ENCODE measurements at regions not wholly inside any gene's neighbourhood (a gene's known extent, or its start where the extent isn't known, plus 50 kb on each side); places are given as distances from the start of the nearest gene placed in this dataset.

DNA sequence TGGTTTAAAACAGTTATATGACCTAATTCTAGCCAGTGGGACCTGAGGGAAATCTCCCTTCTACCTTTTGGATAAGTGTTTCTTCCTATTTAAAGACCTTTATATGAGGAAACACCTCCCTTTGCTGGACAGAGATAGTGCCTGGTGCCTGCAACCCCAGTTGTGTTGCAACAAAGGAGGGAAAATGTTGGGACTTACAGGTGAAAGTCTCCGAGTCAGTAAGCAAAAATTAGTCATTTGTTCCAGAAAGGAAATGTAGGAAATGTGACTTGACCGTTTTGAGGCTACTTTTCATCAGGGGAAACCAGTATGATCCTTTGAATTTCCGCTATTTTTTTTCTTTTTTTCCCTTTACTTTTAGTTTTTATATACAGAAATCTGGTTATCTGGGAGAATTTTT lies 165.5 kb downstream of the DKK1 start:
- TF ChIP-seq, protein P1, sequence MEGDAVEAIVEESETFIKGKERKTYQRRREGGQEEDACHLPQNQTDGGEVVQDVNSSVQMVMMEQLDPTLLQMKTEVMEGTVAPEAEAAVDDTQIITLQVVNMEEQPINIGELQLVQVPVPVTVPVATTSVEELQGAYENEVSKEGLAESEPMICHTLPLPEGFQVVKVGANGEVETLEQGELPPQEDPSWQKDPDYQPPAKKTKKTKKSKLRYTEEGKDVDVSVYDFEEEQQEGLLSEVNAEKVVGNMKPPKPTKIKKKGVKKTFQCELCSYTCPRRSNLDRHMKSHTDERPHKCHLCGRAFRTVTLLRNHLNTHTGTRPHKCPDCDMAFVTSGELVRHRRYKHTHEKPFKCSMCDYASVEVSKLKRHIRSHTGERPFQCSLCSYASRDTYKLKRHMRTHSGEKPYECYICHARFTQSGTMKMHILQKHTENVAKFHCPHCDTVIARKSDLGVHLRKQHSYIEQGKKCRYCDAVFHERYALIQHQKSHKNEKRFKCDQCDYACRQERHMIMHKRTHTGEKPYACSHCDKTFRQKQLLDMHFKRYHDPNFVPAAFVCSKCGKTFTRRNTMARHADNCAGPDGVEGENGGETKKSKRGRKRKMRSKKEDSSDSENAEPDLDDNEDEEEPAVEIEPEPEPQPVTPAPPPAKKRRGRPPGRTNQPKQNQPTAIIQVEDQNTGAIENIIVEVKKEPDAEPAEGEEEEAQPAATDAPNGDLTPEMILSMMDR (conservative IDR thresholded peaks at IDR 0.05): no peak
- no peak for TF ChIP-seq ZFX (IDR thresholded peaks at IDR 0.05)

Measured in C4-2B (cell line).